GM10266 (cell line): ENCODE measurements at regions not wholly inside any gene's neighbourhood (a gene's known extent, or its start where the extent isn't known, plus 50 kb on each side); places are given as distances from the start of the nearest gene placed in this dataset.

Experiments used
- DNase-seq: peaks from one replicate; pipeline ENCODE4 v3.0.0; 2012; ENCODE audit errors: extremely low spot score
- TF ChIP-seq, protein P1 (sequence below): IDR thresholded peaks from 2 replicates; pipeline ENCODE4 v1.5.1; 2012; ENCODE audit warnings: mild to moderate bottlenecking, low read depth; ENCODE audit not compliant: control insufficient read depth, insufficient read depth; ENCODE audit errors: missing control alignments

DNA sequence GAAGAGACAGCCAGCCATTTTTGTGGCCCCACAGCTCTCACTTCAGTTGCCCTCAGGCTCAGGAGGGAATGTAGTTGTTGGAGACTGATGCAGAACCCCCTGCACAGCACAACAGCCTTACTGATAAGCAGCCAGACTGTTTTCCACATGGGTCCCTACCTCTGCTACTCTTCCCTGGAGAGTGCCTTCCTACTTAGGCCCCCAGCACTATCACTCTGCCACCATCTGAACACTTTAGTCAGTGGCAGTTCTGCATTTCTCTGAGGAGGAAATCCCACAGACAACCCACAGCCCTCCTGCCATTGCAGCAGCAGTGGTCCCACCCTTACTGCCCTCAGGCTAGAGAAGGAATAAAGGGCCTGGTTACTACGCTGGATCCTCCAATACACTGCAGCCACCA, 61.8 kb upstream of the PTPRD start:
- DNase-seq: no peak
- TF ChIP-seq, protein P1, sequence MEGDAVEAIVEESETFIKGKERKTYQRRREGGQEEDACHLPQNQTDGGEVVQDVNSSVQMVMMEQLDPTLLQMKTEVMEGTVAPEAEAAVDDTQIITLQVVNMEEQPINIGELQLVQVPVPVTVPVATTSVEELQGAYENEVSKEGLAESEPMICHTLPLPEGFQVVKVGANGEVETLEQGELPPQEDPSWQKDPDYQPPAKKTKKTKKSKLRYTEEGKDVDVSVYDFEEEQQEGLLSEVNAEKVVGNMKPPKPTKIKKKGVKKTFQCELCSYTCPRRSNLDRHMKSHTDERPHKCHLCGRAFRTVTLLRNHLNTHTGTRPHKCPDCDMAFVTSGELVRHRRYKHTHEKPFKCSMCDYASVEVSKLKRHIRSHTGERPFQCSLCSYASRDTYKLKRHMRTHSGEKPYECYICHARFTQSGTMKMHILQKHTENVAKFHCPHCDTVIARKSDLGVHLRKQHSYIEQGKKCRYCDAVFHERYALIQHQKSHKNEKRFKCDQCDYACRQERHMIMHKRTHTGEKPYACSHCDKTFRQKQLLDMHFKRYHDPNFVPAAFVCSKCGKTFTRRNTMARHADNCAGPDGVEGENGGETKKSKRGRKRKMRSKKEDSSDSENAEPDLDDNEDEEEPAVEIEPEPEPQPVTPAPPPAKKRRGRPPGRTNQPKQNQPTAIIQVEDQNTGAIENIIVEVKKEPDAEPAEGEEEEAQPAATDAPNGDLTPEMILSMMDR: no peak

DNA sequence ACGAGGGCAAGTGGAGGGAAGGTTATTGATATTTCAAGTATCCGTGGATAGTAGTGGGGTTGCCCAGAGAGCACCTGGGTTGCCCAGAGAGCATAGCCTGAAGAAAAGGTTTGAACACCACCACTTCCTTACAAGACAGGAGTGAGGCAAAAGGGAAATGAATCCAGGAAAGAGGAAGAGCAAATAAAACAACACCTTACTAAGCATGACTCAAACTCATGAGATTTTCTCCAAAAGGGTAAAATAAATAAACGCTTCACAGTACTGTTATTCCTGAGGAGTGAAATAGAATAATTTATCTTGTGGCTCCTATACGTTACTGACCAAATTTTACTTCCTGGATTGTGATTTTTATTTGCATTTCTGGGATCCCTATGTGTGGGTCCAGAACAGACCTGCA, 65.2 kb upstream of the PTPRD start:
- DNase-seq: no peak
- TF ChIP-seq, protein P1: no peak

DNA sequence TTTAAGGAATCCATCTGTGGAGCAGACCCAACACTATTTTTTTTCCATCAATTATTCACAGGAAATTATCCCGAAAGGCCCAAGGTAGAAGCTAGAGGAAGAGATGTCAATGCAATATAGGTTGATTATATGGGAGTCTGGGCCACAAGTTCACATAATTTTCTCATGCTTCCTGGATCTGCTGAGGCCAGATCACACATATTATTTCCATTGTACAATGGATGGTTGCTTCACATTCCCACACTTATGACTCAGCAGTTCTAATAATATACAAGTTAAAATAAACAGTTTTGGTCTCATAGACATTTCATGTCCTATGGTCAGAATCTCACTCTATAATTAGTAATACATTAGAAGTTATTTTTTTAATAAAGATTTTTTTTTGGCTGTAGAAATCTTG, 66.0 kb upstream of the PTPRD start:
- no peak for DNase-seq
- TF ChIP-seq, protein P1: no peak

DNA sequence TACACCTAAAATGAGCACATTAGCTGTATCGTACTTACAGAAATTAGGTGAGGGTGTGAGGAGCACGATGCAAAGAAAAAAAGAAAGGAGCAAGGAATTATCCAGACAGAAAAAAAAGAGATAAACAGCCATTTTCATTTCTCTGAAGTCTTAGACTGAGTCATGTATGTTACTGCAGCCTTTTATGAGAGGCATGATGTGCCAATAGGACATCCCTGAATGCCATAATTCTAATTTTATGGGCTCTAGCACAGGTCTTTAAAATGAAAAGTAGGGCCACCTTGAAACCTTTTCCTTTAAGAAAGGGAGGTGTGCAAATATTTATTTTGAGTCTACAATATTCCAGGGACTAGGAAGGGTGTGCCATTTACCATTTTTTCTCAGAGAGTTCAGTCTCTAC, 74.1 kb upstream of the PTPRD start:
- TF ChIP-seq, protein P1: no peak
- no peak for DNase-seq

DNA sequence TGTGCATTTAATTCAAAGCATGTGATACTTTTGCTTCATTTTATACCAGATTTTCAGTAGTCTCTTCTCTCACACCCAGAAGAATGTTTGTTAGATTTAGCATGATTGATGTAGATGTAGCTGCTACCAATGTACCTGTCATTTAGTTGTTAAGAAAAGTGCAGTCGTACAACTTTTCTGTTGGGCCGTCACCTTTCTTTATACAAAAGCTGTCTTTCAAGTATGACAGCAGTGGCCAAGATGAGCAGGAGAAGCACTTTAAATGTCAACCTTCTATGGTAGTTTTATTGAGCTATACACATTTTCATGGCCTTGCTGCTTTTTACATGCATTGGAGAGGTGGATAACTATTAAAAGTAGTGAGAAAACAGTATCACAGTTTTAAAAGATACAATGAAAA, 77.7 kb upstream of the PTPRD start:
- no peak for DNase-seq
- TF ChIP-seq, protein P1: no peak

DNA sequence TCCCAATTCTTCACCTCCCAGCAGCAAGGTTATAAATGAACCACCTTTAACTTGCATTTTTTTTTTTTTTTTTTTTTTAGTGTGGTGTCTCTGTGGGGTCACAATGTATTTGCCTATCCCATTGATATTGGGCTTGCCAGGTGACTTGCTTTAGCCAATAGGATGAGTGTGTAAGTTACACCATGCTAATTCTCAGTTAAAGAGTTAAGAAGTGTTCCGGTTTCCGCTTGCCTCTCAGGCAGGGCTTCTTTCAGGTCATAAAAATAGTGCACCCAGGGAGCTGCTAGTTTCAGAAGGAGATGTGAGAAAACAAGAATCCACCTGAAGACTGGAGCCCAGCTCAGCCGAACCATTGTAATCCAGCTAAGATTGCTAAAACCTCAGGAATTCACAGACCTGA, 84.2 kb upstream of the PTPRD start:
- TF ChIP-seq, protein P1: no peak
- no peak for DNase-seq

DNA sequence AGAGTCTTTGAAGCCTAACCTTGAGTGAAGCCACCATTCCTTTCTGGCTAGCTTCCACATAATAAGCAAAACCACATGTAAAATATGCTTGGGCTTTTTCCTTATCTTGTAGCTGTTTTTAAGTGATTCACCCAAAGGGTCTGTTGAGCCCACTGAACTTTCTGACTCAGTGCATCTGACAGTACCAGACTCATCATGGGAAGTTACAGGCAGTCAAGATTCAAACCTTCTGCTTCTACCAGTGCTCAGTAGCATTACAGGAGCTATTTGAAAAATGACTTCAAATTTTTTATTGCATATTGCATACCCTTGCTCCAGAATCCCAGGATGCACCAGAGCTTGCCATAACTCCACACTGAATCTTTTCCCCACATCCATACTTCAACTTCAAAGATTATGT, 87.5 kb upstream of the PTPRD start:
- TF ChIP-seq, protein P1: no peak
- no peak for DNase-seq
